Left lung (tissue), 4 donors: ENCODE measurements at regions not wholly inside any gene's neighbourhood (a gene's known extent, or its start where the extent isn't known, plus 50 kb on each side); places are given as distances from the start of the nearest gene placed in this dataset.

Experiments used
- ATAC-seq: fragments of 200-7000 bp; cut with Tn5 transposase; one replicate; pipeline ENCODE4 v1.9.1; 2020; ENCODE audit warnings: moderate library complexity
- DNase-seq, 4 donors: peaks; one replicate each; pipeline ENCODE4 v3.0.0-alpha.2; 2013 to 2020
- H3K27ac ChIP-seq, 2 donors: fragments of 200-600 bp; sonication (generic) in 1 of 2; one replicate each; pipeline versions ENCODE4 v1.5.0 to v1.8.0; 2020 to 2021
- H3K27me3 ChIP-seq, 2 donors: fragments of 200-600 bp; sonication (generic) in 1 of 2; one replicate each; pipeline versions ENCODE4 v1.5.0 to v1.8.0; 2020 to 2021
- H3K36me3 ChIP-seq, 2 donors: fragments of 200-600 bp; sonication (generic) in 1 of 2; one replicate each; pipeline versions ENCODE4 v1.5.0 to v1.8.0; 2020 to 2021
- H3K4me1 ChIP-seq, 2 donors: fragments of 200-600 bp; one replicate each; pipeline ENCODE4 v1.8.0; 2021
- H3K4me3 ChIP-seq, 2 donors: fragments of 200-600 bp; sonication (generic) in 1 of 2; one replicate each; pipeline versions ENCODE4 v1.5.0 to v1.8.0; 2020 to 2021; ENCODE audit warnings: mild to moderate bottlenecking in 1 of 2
- H3K9me3 ChIP-seq, 2 donors: fragments of 200-600 bp; sonication (generic) in 1 of 2; one replicate each; pipeline versions ENCODE4 v1.5.0 to v1.8.0; 2020 to 2021
- CTCF ChIP-seq, 2 donors: fragments of 200-600 bp; sonication (generic) in 1 of 2; IDR thresholded peaks; one replicate each; pipeline versions ENCODE4 v1.5.0 to v1.8.0; 2021; ENCODE audit warnings: antibody characterized with exemption in 2 of 2
- intact Hi-C, 2 donors: fragments of 100-400 bp; cut with DNase I; formaldehyde crosslinking; loops; one replicate each; pipeline versions ENCODE4 v1.11.2 to v1.14.2; 2022
- donor health status: DM: no; HTN: yes; CAD: no.
- donor health status: DM: no; HTN: no; CAD: no.

- ATAC-seq (no peak), DNase-seq (no peak)
- no peak for TF ChIP-seq CTCF (IDR thresholded peaks at IDR 0.05)
These were observed 63.5 kb upstream of the ROR1 start for GRCh38 chr1:63710308-63710707.

GRCh38 chr1:63710761-63711380 is 62.9 kb upstream of the ROR1 start:
- TF ChIP-seq CTCF (IDR thresholded peaks at IDR 0.05): no peak
- ATAC-seq: no peak

More at GRCh38 chr1:63710308-63710707, 63.5 kb upstream of the ROR1 start:
- H3K9me3 ChIP-seq: no peaks in the 10 kb centered on the region
- H3K4me1 ChIP-seq: peaks cover 0 to 7% of the 10 kb centered on the region in 2 donors
- no peaks in the 10 kb centered on the region for H3K36me3 ChIP-seq
- H3K27me3 ChIP-seq: no peaks in the 10 kb centered on the region
- intact Hi-C loops: no loop called here
- no peak overlapping the region for H3K4me3 ChIP-seq
- H3K27ac ChIP-seq: no peak overlapping the region

GRCh38 chr1:63713041-63713440 is 60.8 kb upstream of the ROR1 start:
- H3K9me3 ChIP-seq: no peaks in the 10 kb centered on the region
- no peak for ATAC-seq
- no peak overlapping the region for H3K27ac ChIP-seq
- intact Hi-C loops: no loop called here
- H3K36me3 ChIP-seq: no peaks in the 10 kb centered on the region
- DNase-seq: no peak
- no peaks in the 10 kb centered on the region for H3K27me3 ChIP-seq
- peaks cover 0 to 7% of the 10 kb centered on the region in 2 donors for H3K4me1 ChIP-seq
- H3K4me3 ChIP-seq: no peak overlapping the region
- TF ChIP-seq CTCF (IDR thresholded peaks at IDR 0.05): no peak

More at GRCh38 chr1:63710761-63711380, 62.9 kb upstream of the ROR1 start:
- no peak for DNase-seq
- no peaks in the 10 kb centered on the region for H3K27me3 ChIP-seq
- H3K36me3 ChIP-seq: no peaks in the 10 kb centered on the region
- intact Hi-C loops: no loop called here
- H3K27ac ChIP-seq: no peak overlapping the region
- H3K4me1 ChIP-seq: peaks cover 0 to 7% of the 10 kb centered on the region in 2 donors
- no peak overlapping the region for H3K4me3 ChIP-seq
- no peaks in the 10 kb centered on the region for H3K9me3 ChIP-seq

DNA sequence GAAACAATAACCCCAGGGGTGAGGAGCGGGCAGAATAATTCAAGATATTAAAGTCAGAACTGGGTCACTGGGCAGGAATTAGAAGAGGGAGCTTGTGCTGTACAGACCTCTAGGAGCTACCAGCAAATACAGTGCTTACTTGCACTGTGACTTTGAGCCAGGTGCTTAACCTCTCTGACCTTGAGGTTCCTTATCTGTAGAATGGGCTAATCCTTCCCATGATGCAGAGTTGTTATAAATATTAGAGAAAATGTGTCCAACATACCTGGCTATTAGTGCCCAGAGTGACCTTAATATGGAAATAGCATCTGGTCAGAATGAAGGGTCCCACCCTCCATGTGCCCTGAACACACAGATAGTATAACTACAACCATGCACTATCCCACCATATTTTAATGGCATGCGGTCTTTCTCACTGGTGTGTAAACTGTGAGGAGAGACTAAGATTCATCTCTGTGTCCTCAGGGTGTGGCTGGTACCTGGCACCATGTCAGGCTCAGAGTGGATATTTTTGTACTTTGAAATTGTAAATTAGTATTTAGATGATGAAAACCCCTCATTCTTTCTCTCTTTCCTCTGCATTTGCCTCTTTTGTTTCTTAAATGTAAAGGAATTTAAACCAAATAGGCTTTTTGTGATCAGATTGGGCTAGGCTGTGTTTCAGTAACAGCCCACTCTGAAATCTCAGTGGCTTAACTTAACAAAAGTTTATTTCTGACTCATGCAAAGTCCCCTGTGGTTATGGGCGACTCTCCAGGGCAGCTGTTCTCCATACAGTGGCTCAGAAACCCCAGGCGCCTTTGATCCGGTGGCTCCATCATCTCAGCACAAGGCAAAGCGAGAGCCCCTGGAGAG is 60.0 kb upstream of the ROR1 start:
- intact Hi-C loops: no loop called here
- DNase-seq (peak in 2 of 4 donors; percentile 32 to 66), ATAC-seq (peak; percentile 69)
- Histone ChIP-seq H3K27me3 (no peaks in the 10 kb centered on the region), H3K4me1 (peaks cover 0 to 7% of the 10 kb centered on the region in 2 donors), H3K4me3 (no peak overlapping the region), H3K27ac (peak overlapping the region in 1 of 2 donors; percentile 27), H3K36me3 (no peaks in the 10 kb centered on the region), H3K9me3 (no peaks in the 10 kb centered on the region)
- no peak for TF ChIP-seq CTCF (IDR thresholded peaks at IDR 0.05)

DNA sequence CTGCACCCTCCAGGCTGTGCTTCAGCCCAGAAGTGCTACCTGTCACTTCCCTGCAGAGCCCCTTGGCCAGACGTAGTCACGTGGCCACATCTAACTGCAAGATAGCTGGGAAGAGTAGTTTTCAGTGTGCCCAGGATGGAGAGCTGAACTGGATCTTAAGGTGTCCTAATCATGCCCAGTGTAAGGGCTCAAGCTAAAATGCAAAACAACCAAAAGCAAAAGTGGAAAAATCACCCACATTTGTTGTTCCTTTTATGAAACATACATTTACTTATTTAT is 59.4 kb upstream of the ROR1 start:
- Histone ChIP-seq H3K4me3 (no peak overlapping the region), H3K27me3 (no peaks in the 10 kb centered on the region), H3K36me3 (no peaks in the 10 kb centered on the region), H3K9me3 (no peaks in the 10 kb centered on the region), H3K4me1 (peaks cover 0 to 7% of the 10 kb centered on the region in 2 donors), H3K27ac (no peak overlapping the region)
- ATAC-seq (no peak), DNase-seq (no peak)
- intact Hi-C loops: no loop called here
- TF ChIP-seq CTCF (IDR thresholded peaks at IDR 0.05): no peak
